H9 (cell line): ENCODE measurements at regions not wholly inside any gene's neighbourhood (a gene's known extent, or its start where the extent isn't known, plus 50 kb on each side); places are given as distances from the start of the nearest gene placed in this dataset.
"Not testable (repeated sequence)": the region's sequence is repeated elsewhere in the genome, so short reads cannot be mapped to it uniquely, and the experiment has no call there.

Source experiments
- DNase-seq: peaks from one replicate; pipeline ENCODE4 v3.0.0-alpha.2; 2017
- H2AFZ ChIP-seq: one replicate; pipeline ENCODE4 v1.6.1; 2013; ENCODE audit warnings: mild to moderate bottlenecking, low read length, control low read depth, moderate library complexity
- H2AK5ac ChIP-seq: 2 replicates; pipeline ENCODE4 v1.6.1; 2013; ENCODE audit warnings: low read length, control low read depth, mixed read lengths; ENCODE audit not compliant: insufficient read length
- H2BK120ac ChIP-seq: one replicate; pipeline ENCODE4 v1.6.1; 2013; ENCODE audit warnings: low read depth, mild to moderate bottlenecking, low read length, control low read depth, inconsistent platforms; ENCODE audit not compliant: poor library complexity, severe bottlenecking
- H2BK12ac ChIP-seq: 2 replicates; pipeline ENCODE4 v1.6.1; 2013; ENCODE audit warnings: low read length, control low read depth, mixed read lengths, low read depth; ENCODE audit not compliant: insufficient read length
- H2BK15ac ChIP-seq: 2 replicates; pipeline ENCODE4 v1.6.1; 2013; ENCODE audit warnings: low read depth, low read length, control low read depth
- H2BK20ac ChIP-seq: one replicate; pipeline ENCODE4 v1.6.1; 2013; ENCODE audit warnings: low read depth, mild to moderate bottlenecking, low read length, control low read depth, inconsistent platforms; ENCODE audit not compliant: poor library complexity, severe bottlenecking
- H2BK5ac ChIP-seq: 2 replicates; pipeline ENCODE4 v1.6.1; 2013; ENCODE audit warnings: low read length, control low read depth, mixed read lengths; ENCODE audit not compliant: insufficient read length
- H3K14ac ChIP-seq: 2 replicates; pipeline ENCODE4 v1.6.1; 2013; ENCODE audit warnings: low read length, control low read depth; ENCODE audit not compliant: insufficient read depth
- H3K18ac ChIP-seq: 2 replicates; pipeline ENCODE4 v1.6.1; 2013; ENCODE audit warnings: low read depth, mild to moderate bottlenecking, mixed read lengths, low read length, control low read depth; ENCODE audit not compliant: insufficient read length
- H3K23ac ChIP-seq: 2 replicates; pipeline ENCODE4 v1.6.1; 2013; ENCODE audit warnings: low read length, control low read depth, mixed read lengths, low read depth; ENCODE audit not compliant: insufficient read length
- H3K23me2 ChIP-seq: 2 replicates; pipeline ENCODE4 v1.6.1; 2013; ENCODE audit warnings: low read depth, mild to moderate bottlenecking, mixed read lengths, low read length, control low read depth; ENCODE audit not compliant: insufficient read length, poor library complexity, severe bottlenecking
- H3K27ac ChIP-seq: 2 replicates; pipeline ENCODE4 v1.5.1; 2013; ENCODE audit warnings: low read length, control low read depth, mixed read lengths, low read depth; ENCODE audit not compliant: insufficient read length
- H3K27me3 ChIP-seq: 2 replicates; pipeline ENCODE4 v1.6.1; 2013; ENCODE audit warnings: low read length, control low read depth, inconsistent platforms; ENCODE audit not compliant: insufficient read depth
- H3K4ac ChIP-seq: 2 replicates; pipeline ENCODE4 v1.6.1; 2013; ENCODE audit warnings: low read depth, mild to moderate bottlenecking, control low read depth, inconsistent platforms, low read length, moderate library complexity
- H3K4me1 ChIP-seq: 2 replicates; pipeline ENCODE4 v1.6.1; 2013; ENCODE audit warnings: low read length, control low read depth, inconsistent platforms; ENCODE audit not compliant: insufficient read depth
- H3K4me2 ChIP-seq: 2 replicates; pipeline ENCODE4 v1.6.1; 2013; ENCODE audit warnings: low read length, control low read depth, mixed read lengths; ENCODE audit not compliant: insufficient read length, insufficient read depth
- H3K56ac ChIP-seq: 2 replicates; pipeline ENCODE4 v1.6.1; 2013; ENCODE audit warnings: low read depth, mild to moderate bottlenecking, mixed read lengths, low read length, control low read depth; ENCODE audit not compliant: insufficient read length
- H3K79me1 ChIP-seq: 2 replicates; pipeline ENCODE4 v1.6.1; 2013; ENCODE audit warnings: low read depth, mild to moderate bottlenecking, moderate library complexity, low read length, control low read depth, inconsistent platforms; ENCODE audit not compliant: insufficient read depth, poor library complexity, severe bottlenecking
- H3K79me2 ChIP-seq: 2 replicates; pipeline ENCODE4 v1.6.1; 2013; ENCODE audit warnings: low read length, control low read depth, inconsistent platforms; ENCODE audit not compliant: insufficient read depth
- H3K9ac ChIP-seq: 2 replicates; pipeline ENCODE4 v1.6.1; 2013; ENCODE audit warnings: low read length, control low read depth, mixed read lengths; ENCODE audit not compliant: insufficient read length; ENCODE audit errors: extremely low read depth
- H3K9me3 ChIP-seq: one replicate; pipeline ENCODE4 v1.6.1; 2013; ENCODE audit warnings: low read depth, low read length, inconsistent platforms; ENCODE audit not compliant: control insufficient read depth
- H3T11ph ChIP-seq: one replicate; pipeline ENCODE4 v1.6.1; 2013; ENCODE audit warnings: mild to moderate bottlenecking, low read length, control low read depth, inconsistent platforms
- H4K20me1 ChIP-seq: one replicate; pipeline ENCODE4 v1.6.1; 2013; ENCODE audit not compliant: control insufficient read depth, insufficient read length, insufficient read depth
- H4K5ac ChIP-seq: 2 replicates; pipeline ENCODE4 v1.6.1; 2013; ENCODE audit warnings: low read depth, mild to moderate bottlenecking, mixed read lengths, low read length, control low read depth; ENCODE audit not compliant: insufficient read length
- H4K8ac ChIP-seq: replicated peaks from 2 replicates; pipeline ENCODE4 v1.6.1; 2013; ENCODE audit warnings: low read length, control low read depth, mixed read lengths, low read depth; ENCODE audit not compliant: insufficient read length
- H4K91ac ChIP-seq: 2 replicates; pipeline ENCODE4 v1.6.1; 2013; ENCODE audit warnings: low read depth, mild to moderate bottlenecking, moderate library complexity, mixed read lengths, low read length, control low read depth; ENCODE audit not compliant: insufficient read length
- H3K27ac Mint-ChIP-seq, 3 experiments: 2 replicates in 2 of 3; 3 replicates in 1 of 3; pipeline ENCODE4 v1.8.0; 2020 to 2021; ENCODE audit warnings: mixed read lengths in 3 of 3, mild to moderate bottlenecking in 1 of 3, moderate library complexity in 1 of 3
- H3K27me3 Mint-ChIP-seq: 2 replicates; pipeline ENCODE4 v1.8.0; 2021; ENCODE audit warnings: low read depth, mild to moderate bottlenecking, moderate library complexity, mixed read lengths
- H3K36me3 Mint-ChIP-seq, 3 experiments: 2 replicates in 2 of 3; 3 replicates in 1 of 3; pipeline ENCODE4 v1.8.0; 2020 to 2021; ENCODE audit warnings: low read depth in 3 of 3, mixed read lengths in 3 of 3; ENCODE audit not compliant: insufficient read depth in 1 of 3
- H3K4me1 Mint-ChIP-seq, 2 experiments: 2 replicates each; pipeline ENCODE4 v1.8.0; 2020; ENCODE audit warnings: mixed read lengths in 2 of 2
- H3K4me3 Mint-ChIP-seq, 2 experiments: 2 replicates in 1 of 2; 3 replicates in 1 of 2; pipeline ENCODE4 v1.8.0; 2020 to 2021; ENCODE audit warnings: mild to moderate bottlenecking in 2 of 2, mixed read lengths in 2 of 2, moderate library complexity in 1 of 2
- H3K9me3 Mint-ChIP-seq, 2 experiments: 2 replicates in 1 of 2; 3 replicates in 1 of 2; pipeline ENCODE4 v1.8.0; 2020; ENCODE audit warnings: mild to moderate bottlenecking in 2 of 2, mixed read lengths in 2 of 2, moderate library complexity in 1 of 2
- WGBS: extraction: QIAGEN DNeasy Blood & Tissue Kit; methylation state at CpG from one replicate; pipeline ENCODE4 v1.1.7; 2013; ENCODE audit warnings: missing lambda C conversion rate, low lambda C conversion rate, mixed read lengths; ENCODE audit not compliant: insufficient read length; ENCODE audit errors: extremely low coverage; 5-methylcytosine and 5-hydroxymethylcytosine counted together
- TF ChIP-seq, protein P1 (sequence below): fragments of 200-600 bp; sonication (generic); conservative IDR thresholded peaks from 3 replicates; pipeline ENCODE4 v1.8.0; 2021; ENCODE audit warnings: antibody characterized with exemption, mild to moderate bottlenecking

DNA sequence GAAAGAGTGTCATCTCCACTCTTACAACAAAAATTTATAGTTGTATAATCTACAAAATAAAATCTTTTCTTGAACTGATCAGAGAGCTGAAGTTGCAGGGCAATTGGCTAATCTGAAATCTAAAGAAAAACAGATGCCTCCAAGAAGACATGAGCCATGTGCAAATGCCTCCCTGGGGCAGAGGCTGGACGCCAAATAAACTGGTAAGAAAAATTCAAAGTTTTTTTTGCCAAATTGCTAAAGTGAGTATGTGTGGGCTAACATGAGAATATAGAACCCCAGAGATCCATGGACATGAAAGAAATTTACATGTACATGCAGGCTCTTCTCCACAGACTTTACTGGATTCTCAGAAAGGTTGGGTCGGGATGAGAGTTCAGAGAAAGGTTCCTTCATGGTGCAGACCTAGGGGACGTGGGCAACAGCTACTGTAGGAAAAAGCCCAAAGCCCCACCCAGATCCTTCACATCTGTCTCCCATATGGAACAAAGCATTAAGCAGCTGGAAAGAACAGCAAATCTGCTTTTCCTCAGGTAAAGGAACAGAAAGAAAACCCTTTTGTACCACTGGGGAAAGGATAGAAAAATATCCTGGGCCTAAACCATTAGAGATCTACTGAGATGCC is 90.5 kb upstream of the SIRPG start:
- no peaks in the 10 kb centered on the region for H3K36me3 Mint-ChIP-seq
- Histone ChIP-seq H4K91ac (no peak overlapping the region), H3K23me2 (no peaks in the 10 kb centered on the region), H2AK5ac (no peak overlapping the region), H3K14ac (no peak overlapping the region), H3K4me2 (no peak overlapping the region), H3K56ac (no peak overlapping the region), H2BK20ac (no peak overlapping the region), H3T11ph (no peak overlapping the region), H3K9ac (no peak overlapping the region), H4K5ac (no peak overlapping the region), H2AFZ (no peak overlapping the region), H3K79me2 (no peaks in the 10 kb centered on the region), H3K27me3 (no peaks in the 10 kb centered on the region), H4K20me1 (no peaks in the 10 kb centered on the region), H3K4me1 (no peaks in the 10 kb centered on the region), H4K8ac (no peak overlapping the region), H2BK12ac (no peak overlapping the region), H2BK15ac (no peak overlapping the region), H3K18ac (no peak overlapping the region), H2BK120ac (no peak overlapping the region), H3K4ac (no peak overlapping the region), H3K23ac (no peak overlapping the region), H2BK5ac (no peak overlapping the region), H3K79me1 (no peaks in the 10 kb centered on the region), H3K9me3 (no peaks in the 10 kb centered on the region), H3K27ac (no peak overlapping the region)
- no peak overlapping the region for H3K27ac Mint-ChIP-seq
- DNase-seq, result no peak
- no CpG with 5 or more reads among the region's 3 CpGs for WGBS
- TF ChIP-seq, protein P1, sequence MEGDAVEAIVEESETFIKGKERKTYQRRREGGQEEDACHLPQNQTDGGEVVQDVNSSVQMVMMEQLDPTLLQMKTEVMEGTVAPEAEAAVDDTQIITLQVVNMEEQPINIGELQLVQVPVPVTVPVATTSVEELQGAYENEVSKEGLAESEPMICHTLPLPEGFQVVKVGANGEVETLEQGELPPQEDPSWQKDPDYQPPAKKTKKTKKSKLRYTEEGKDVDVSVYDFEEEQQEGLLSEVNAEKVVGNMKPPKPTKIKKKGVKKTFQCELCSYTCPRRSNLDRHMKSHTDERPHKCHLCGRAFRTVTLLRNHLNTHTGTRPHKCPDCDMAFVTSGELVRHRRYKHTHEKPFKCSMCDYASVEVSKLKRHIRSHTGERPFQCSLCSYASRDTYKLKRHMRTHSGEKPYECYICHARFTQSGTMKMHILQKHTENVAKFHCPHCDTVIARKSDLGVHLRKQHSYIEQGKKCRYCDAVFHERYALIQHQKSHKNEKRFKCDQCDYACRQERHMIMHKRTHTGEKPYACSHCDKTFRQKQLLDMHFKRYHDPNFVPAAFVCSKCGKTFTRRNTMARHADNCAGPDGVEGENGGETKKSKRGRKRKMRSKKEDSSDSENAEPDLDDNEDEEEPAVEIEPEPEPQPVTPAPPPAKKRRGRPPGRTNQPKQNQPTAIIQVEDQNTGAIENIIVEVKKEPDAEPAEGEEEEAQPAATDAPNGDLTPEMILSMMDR, result no peak
- no peak overlapping the region for H3K4me3 Mint-ChIP-seq
- no peaks in the 10 kb centered on the region for H3K9me3 Mint-ChIP-seq
- H3K27me3 Mint-ChIP-seq, result peaks cover 7% of the 10 kb centered on the region
- H3K4me1 Mint-ChIP-seq, result no peaks in the 10 kb centered on the region

DNA sequence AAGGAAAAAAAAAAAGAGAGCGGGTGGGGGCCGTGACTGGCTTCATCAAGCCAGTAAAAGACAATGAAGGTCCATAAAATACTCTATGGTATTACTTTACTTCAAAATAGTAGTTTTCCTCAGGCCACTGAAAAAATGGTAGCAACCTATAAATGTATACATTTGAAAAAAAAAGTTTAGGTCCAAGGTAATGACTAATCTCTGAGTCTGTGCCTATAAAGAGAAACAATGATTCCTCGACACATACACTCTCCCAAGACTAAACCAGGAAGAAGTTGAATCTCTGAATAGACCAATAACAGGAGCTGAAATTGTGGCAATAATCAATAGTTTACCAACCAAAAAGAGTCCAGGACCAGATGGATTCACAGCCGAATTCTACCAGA is 84.5 kb upstream of the SIRPG start:
- H2AK5ac ChIP-seq, H3K4me1 ChIP-seq, H3K79me2 ChIP-seq, H4K5ac ChIP-seq, H3K36me3 Mint-ChIP-seq, H3K27me3 ChIP-seq, H3K79me1 ChIP-seq, H2BK120ac ChIP-seq, H2BK12ac ChIP-seq, H2BK15ac ChIP-seq, H3K27ac ChIP-seq, H2BK5ac ChIP-seq, H3K9ac ChIP-seq, H3K23ac ChIP-seq, H3K9me3 ChIP-seq, H4K91ac ChIP-seq, H3K4me1 Mint-ChIP-seq, H2BK20ac ChIP-seq, H4K8ac ChIP-seq, H3K4me2 ChIP-seq, H4K20me1 ChIP-seq, H3K4me3 Mint-ChIP-seq, H3K9me3 Mint-ChIP-seq, H3K14ac ChIP-seq, H3K18ac ChIP-seq, H3K27me3 Mint-ChIP-seq, H3K4ac ChIP-seq, H2AFZ ChIP-seq, H3K23me2 ChIP-seq, H3K56ac ChIP-seq, DNase-seq, H3K27ac Mint-ChIP-seq, H3T11ph ChIP-seq: not testable (repeated sequence)
- WGBS, result no CpG with 5 or more reads among the region's 4 CpGs
